SK-N-DZ (cell line): ENCODE measurements at regions not wholly inside any gene's neighbourhood (a gene's known extent, or its start where the extent isn't known, plus 50 kb on each side); places are given as distances from the start of the nearest gene placed in this dataset.

Source experiments
- DNase-seq: peaks from one replicate; pipeline ENCODE4 v3.0.0-alpha.2; 2015; ENCODE audit warnings: low spot score

DNA sequence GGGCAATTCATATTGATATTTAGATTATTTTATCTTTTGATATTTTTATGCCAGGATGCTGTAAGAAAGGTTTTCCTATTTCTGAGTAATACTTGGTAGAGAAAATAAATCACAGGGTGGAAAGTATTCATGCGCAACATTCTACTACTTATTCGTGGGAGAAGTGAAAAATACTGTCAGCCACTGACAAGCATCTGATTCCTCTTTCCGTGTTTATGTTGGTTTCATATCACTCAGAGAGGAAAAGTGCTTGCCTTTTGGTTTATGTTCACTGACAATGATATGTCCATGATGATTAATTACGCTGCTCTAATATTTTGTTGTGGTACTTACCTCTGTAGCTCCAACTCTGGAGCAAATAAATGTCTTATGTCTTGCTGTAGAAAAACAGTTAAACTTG lies 429.4 kb downstream of the EDEM1 start:
- DNase-seq: no peak

DNA sequence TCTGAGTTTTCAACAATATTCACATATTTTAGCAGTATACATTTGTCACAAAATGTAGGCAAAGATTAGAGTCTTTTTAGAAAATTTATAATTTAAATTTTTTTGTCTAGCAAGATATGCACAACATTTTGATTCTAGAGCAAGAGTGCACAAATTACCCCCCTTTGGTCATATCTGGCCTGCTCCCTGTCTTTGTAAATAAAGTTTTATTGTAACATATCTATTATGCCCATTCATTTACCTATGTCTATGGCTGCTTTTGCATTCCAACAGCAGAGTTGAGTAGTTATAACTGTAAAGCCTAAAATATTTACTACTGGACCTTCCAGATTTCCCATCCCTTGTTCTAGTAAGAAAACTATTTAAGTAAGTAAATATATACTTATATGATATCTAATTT lies 430.7 kb downstream of the EDEM1 start:
- no peak for DNase-seq

DNA sequence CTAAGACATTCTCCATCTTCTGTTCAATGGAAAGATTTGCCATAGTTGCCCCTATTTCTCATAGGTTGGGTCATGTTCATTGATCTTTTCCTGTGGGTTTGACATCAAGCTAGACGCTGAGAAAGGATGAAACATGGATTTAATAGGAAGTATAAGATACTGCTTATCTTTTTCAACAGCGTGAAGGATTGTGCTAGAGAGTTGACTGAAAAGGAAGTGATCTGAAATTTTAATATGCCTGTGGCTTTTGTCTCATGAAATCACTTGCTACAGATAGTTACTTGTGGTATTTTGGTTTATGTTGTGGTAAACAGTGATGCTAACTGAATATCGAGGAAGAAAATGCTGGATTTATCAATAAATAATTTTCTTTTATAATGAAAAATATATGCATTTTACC lies 442.9 kb downstream of the EDEM1 start:
- DNase-seq: no peak

DNA sequence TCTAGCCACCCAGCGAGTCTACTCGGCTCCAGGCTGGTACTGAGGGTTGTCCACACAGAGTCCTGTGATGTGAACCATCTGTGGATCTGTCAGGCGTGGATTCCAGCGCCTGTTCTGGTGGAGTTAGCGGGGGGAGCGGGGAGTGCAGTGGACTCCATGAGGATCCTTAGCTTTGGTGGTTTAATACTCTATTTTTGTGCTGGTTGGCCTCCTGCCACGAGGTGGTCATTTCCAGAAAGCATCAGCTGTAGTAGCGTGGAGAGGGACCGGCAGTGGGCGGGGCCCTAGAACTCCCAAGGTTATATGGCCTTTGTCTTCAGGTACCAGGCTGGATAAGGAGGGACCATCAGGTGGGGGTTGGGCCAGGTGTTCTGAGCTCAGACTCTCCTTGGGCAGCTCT lies 446.5 kb downstream of the EDEM1 start:
- no peak for DNase-seq

GRCh38 chr3:5634411-5634810 lies 446.9 kb downstream of the EDEM1 start:
- DNase-seq: no peak

DNA sequence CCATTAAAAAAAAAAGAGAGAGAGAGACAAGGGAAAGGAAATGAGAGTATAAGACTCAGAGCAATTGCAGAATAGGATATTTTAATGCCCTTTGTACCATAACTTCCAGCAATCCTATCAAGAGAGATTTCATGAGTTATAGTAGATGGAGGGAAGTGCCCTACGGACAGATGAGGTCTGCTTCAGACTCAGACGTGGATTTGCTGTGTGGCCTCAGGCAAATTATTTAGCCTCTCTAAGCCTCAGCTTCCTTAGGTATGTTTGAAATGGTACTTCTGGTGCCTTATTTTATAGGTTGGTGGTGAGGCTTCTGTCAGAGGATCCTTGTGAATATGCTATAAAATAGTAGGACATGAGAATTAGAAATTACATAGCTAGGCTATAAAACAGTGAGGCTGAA lies 448.2 kb downstream of the EDEM1 start:
- no peak for DNase-seq

- DNase-seq: no peak
Observed at GRCh38 chr3:5638550-5638949, 451.0 kb downstream of the EDEM1 start.

DNA sequence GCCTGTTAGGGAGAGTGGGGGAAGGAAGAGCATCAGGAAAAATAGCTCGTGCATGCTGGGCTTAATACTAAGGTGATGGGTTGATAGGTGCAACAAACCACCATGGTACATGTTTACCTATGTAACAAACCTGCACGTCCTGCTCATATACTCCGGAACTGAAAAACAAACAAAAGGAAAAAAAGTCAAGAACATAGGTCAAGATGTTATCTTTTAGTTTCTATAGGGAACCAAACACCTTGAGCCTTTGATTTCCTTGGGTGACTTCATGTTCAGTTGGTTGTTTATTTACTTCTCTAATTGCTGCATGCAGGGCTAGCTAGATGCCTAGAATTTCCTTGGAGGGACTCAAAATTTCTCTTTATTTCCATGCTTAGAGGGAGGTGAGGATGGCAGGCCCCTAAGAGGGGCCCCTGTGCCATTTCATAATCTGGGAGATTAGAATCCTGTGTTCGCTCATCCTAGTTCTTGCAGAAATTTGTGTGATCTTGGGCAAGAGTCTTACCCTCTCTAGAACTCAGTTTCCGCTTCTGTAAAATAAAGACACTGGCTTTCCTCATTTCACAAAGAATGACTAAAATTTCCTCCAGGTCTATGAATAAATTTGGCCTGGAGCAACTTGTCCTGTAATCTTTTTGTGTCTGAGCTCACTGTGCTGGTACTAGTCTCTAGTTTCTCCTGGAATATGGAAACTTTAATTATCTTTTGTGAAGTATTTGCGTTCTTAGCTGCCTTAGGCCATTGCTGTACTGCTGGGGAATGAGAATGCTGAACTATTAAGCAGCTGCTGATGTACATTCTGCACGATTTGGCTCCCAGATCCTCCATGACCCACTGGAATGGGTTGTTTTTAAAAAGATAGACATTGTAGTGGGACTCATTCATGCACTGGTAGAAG lies 457.5 kb downstream of the EDEM1 start:
- DNase-seq: no peak

DNA sequence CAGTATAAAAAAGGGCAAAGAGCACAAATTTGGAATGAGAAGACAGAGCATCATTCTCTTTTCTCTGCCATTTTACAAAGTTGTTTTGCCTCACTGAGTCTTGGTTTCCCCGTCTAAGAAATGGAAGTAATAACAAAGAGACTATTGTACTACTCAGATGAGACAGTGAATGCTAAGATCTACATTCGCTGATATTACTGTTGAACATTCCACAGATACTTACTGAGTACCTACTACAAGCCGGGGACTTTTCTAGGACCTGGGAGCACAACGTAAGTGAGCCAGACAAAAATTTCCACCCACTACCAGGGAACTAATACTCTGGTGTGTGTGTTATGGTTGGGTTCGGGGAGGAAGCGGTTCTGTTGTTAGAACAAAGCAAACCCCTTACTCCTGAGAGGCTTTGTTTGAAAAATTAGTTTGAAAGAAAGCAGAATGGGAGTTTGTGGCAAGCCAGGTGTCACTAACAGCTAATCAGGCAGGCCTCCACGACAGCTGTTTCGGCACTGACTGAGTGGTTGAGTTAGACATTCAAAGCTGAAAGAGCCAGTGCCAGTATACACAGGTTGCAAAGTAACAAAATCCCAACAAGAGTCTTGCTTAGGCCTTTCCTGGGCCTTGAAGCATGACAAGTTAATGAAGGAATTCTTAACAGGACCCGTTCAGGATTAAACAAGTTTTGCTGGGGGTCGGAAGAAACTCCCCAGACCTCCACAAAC lies 458.3 kb downstream of the EDEM1 start:
- no peak for DNase-seq

DNA sequence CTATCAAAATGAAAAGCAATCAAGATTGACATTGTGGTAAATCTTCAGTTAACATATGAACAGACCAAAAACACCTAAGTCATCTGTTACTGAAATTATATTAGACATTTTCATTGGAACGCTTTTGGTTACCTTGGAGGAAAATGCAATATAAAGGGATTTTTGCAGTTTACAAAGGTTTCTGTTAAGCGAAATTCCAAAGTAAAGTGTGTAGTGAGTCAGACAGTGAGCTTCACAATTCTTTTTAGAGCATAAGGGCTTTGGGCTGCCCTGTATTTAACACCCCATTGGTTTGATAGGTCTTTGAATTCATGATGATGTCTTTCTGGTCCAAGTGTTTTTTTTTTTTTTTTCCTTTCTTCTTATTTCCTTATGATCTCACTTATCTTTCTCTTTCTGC lies 462.8 kb downstream of the EDEM1 start:
- no peak for DNase-seq

DNA sequence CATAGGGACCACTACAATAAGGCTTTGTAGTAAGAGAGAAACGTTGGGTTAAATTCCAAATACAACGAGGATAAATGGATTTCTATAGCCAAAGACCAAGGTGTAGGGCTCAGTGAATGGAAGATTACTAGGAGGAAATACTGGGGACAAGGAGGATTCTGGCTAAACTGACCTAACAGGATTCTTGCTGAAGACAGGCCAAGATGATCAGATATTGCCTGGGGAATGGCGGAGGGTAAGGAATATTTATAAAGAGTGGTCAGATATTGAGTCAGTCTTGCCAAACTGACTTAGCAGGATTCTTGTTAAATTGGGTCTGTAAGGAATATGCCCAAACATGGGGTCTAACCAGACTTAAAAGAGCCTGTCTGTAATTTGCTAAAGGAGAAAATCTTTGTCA lies 463.8 kb downstream of the EDEM1 start:
- DNase-seq: no peak

GRCh38 chr3:5653426-5654143 lies 466.1 kb downstream of the EDEM1 start:
- DNase-seq: no peak

DNA sequence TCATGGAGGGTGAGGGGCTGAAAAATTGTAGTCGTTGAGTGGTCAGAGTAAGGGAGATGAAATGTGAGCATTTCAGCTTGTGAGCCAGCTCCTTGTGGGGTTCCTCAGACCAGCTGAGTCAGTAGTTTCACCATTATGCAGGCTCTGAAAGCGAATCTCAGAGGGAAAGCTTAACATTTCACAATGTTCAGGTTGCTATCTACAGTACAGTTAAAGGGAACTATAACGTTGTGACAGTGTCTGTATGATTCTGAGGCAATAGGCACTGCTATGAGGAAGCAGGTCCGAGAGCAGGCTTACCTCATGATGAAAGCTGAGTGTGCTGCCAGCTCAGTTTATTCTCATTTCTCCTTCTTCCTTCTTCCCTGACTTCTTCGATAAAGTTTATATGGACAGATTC lies 469.6 kb downstream of the EDEM1 start:
- DNase-seq: no peak

DNA sequence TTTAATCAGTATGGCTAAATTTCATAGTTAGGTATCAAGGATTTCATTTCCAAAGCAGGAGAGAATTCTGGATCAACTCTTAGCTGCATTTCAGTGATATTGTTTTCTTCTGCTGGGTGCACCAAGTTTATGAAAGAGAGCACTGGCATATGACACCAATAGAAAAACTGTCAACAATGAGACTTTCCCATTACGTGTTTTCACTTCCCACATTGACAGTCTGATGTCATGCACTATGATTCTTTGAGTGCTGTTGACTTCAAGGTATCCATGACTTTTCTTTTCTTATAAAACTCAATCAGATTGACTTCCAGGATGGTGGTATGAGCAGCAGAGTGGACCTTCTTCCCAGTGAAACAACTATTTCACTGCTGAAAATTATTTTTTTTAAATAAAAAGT lies 476.1 kb downstream of the EDEM1 start:
- no peak for DNase-seq

GRCh38 chr3:5666455-5666854 lies 478.9 kb downstream of the EDEM1 start:
- no peak for DNase-seq

- DNase-seq: no peak
Observed at GRCh38 chr3:5673521-5673920, 486.0 kb downstream of the EDEM1 start.

- no peak for DNase-seq
Observed at GRCh38 chr3:5675319-5675718, 487.8 kb downstream of the EDEM1 start.

- peak; percentile 11 for DNase-seq
Observed at GRCh38 chr3:5677555-5677954, 490.0 kb downstream of the EDEM1 start.

- DNase-seq: no peak
Observed at GRCh38 chr3:5678248-5678647, 490.7 kb downstream of the EDEM1 start.

GRCh38 chr3:5678844-5679243 lies 491.3 kb downstream of the EDEM1 start:
- DNase-seq: no peak

GRCh38 chr3:5687230-5687629 lies 499.7 kb downstream of the EDEM1 start:
- no peak for DNase-seq

GRCh38 chr3:5690490-5690889 lies 503.0 kb downstream of the EDEM1 start:
- DNase-seq: no peak
